HepG2 (cell line): ENCODE measurements at regions not wholly inside any gene's neighbourhood (a gene's known extent, or its start where the extent isn't known, plus 50 kb on each side); places are given as distances from the start of the nearest gene placed in this dataset.
"Not testable (repeated sequence)": the region's sequence is repeated elsewhere in the genome, so short reads cannot be mapped to it uniquely, and the experiment has no call there.

ENCODE experiments used
- ATAC-seq: fragments of 200-7000 bp; cut with Tn5 transposase; 3 replicates; pipeline ENCODE4 v1.9.1; 2020; ENCODE audit warnings: mild to moderate bottlenecking, moderate library complexity
- BruUV-seq: library from RNA; stranded (reverse); fragments of 400-500 nt; replicated peaks from 2 replicates; lab custom pipeline; 2021; lab: Mats Ljungman, UMichigan
- CTCF ChIA-PET: fragments of 300-600 bp; formaldehyde crosslinking; extraction: SDS; loops from one replicate; lab custom pipeline; 2021; ENCODE audit warnings: low total read pairs, inconsistent platforms, low intra/inter-chr PET ratio; lab: Yijun Ruan, JAX
- POLR2A ChIA-PET: fragments of 350-600 bp; sonication (Branson Sonifier 250); formaldehyde crosslinking; loops from one replicate; lab custom pipeline; 2020; ENCODE audit warnings: antibody characterized with exemption, inconsistent platforms; lab: Yijun Ruan, JAX
- DNase-seq: peaks from one replicate; pipeline ENCODE4 v3.0.0-alpha.2; 2015; ENCODE audit warnings: low spot score
- FAIRE-seq: peaks from 3 replicates; lab custom pipeline; 2011; peaks lifted over from hg19 to GRCh38; lab: Jason Lieb, UNC
- H2AFZ ChIP-seq: one replicate; pipeline ENCODE4 v1.6.1; 2011; ENCODE audit warnings: low read length, inconsistent platforms
- H3K27ac ChIP-seq: fragments of 300-600 bp; 3 replicates; pipeline ENCODE4 v1.8.0; 2011; ENCODE audit warnings: mixed run types, mild to moderate bottlenecking, mixed read lengths, low read length, inconsistent platforms; ENCODE audit not compliant: insufficient read depth; ENCODE audit errors: extremely low read length
- H3K27me3 ChIP-seq, 2 experiments: fragments of 200-600 bp in 1 of 2; 2 replicates in 1 of 2; 3 replicates in 1 of 2; pipeline versions ENCODE4 v1.6.0 to v1.8.0; 2011; ENCODE audit warnings: low read length in 2 of 2, mild to moderate bottlenecking in 2 of 2, moderate library complexity in 2 of 2, inconsistent platforms in 1 of 2; ENCODE audit not compliant: insufficient read depth in 2 of 2, control insufficient read depth in 1 of 2
- H3K36me3 ChIP-seq, 2 experiments: fragments of 200-600 bp in 1 of 2; replicated peaks in 1 of 2; 2 replicates in 1 of 2; 3 replicates in 1 of 2; pipeline versions ENCODE4 v1.5.1 to v1.8.0; 2011; ENCODE audit warnings: low read length in 2 of 2, inconsistent platforms in 1 of 2; ENCODE audit not compliant: insufficient read depth in 2 of 2, control insufficient read depth in 1 of 2
- H3K4me1 ChIP-seq: 2 replicates; pipeline ENCODE4 v1.5.1; 2012; ENCODE audit warnings: low read length, inconsistent platforms; ENCODE audit not compliant: insufficient read depth
- H3K4me2 ChIP-seq: 2 replicates; pipeline ENCODE4 v1.6.0; 2011; ENCODE audit warnings: low read depth, low read length, inconsistent platforms
- H3K4me3 ChIP-seq, 3 experiments: fragments of 200-600 bp in 1 of 3; sonication (generic), shearing (Covaris generic) in 1 of 3; replicated peaks in 1 of 3; 2 replicates each; pipeline ENCODE4 v1.5.1; 2011 to 2016; ENCODE audit warnings: low read length in 3 of 3, inconsistent platforms in 2 of 3, low read depth in 2 of 3, mild to moderate bottlenecking in 2 of 3, control low read depth in 1 of 3, mixed read lengths in 1 of 3; ENCODE audit not compliant: insufficient read depth in 1 of 3
- H3K79me2 ChIP-seq: one replicate; pipeline ENCODE4 v1.6.1; 2011; ENCODE audit warnings: low read length, inconsistent platforms; ENCODE audit not compliant: insufficient read depth
- H3K9ac ChIP-seq: 2 replicates; pipeline ENCODE4 v1.6.0; 2011; ENCODE audit warnings: mild to moderate bottlenecking, low read depth, low read length, inconsistent platforms; ENCODE audit not compliant: insufficient read depth
- H3K9me3 ChIP-seq: 2 replicates; pipeline ENCODE4 v1.5.1; 2012; ENCODE audit warnings: mild to moderate bottlenecking, low read length
- H4K20me1 ChIP-seq: 2 replicates; pipeline ENCODE4 v1.6.0; 2011; ENCODE audit warnings: inconsistent platforms, mild to moderate bottlenecking, low read length, moderate library complexity; ENCODE audit not compliant: insufficient read depth
- STAG1 ChIP-seq: sonication (generic); formaldehyde crosslinking; IDR thresholded peaks from 2 replicates; pipeline ENCODE4 v1.4.0; 2020; ENCODE audit warnings: missing genetic modification reagents
- WGBS: methylation state at CpG from one replicate; pipeline ENCODE4 v1.1.6; 2017; ENCODE audit warnings: low lambda C conversion rate; 5-methylcytosine and 5-hydroxymethylcytosine counted together
- in situ Hi-C: cut with HindIII; loops from 2 replicates; pipeline ENCODE4 v1.10.0; 2017; ENCODE audit warnings: low pct_unique_long_range_greater_than_20kb; ENCODE audit not compliant: extremely low pct_ligation_motif_present
- intact Hi-C: fragments of 100-400 bp; cut with micrococcal nuclease; formaldehyde crosslinking; loops from one replicate; pipeline ENCODE4 v1.10.0; 2022; ENCODE audit not compliant: unreplicated experiment

- TF ChIP-seq STAG1 (CRISPR knock-in tag) = peak; percentile 48
- BruUV-seq, intact Hi-C loops, H3K27me3 ChIP-seq, H3K27ac ChIP-seq, CTCF ChIA-PET, H3K36me3 ChIP-seq, H3K4me1 ChIP-seq, H3K9me3 ChIP-seq, POLR2A ChIA-PET, H3K79me2 ChIP-seq, H3K4me3 ChIP-seq, H4K20me1 ChIP-seq, FAIRE-seq, in situ Hi-C loops, H3K9ac ChIP-seq, H2AFZ ChIP-seq, DNase-seq, H3K4me2 ChIP-seq: not testable (repeated sequence)
- WGBS = 17% methylated on average over 3 of the region's 23 CpGs
- peak; percentile 96 for ATAC-seq
These were observed 115.3 kb downstream of the ZNF267 start for GRCh38 chr16:31988595-31989581.

GRCh38 chr16:31990261-31990660 lies 116.7 kb downstream of the ZNF267 start:
- H3K27ac ChIP-seq, H3K9ac ChIP-seq, H4K20me1 ChIP-seq, FAIRE-seq, H3K4me3 ChIP-seq, H3K36me3 ChIP-seq, H3K27me3 ChIP-seq, H3K79me2 ChIP-seq, intact Hi-C loops, BruUV-seq, CTCF ChIA-PET, H3K4me1 ChIP-seq, in situ Hi-C loops, H2AFZ ChIP-seq, POLR2A ChIA-PET, H3K9me3 ChIP-seq, ATAC-seq, H3K4me2 ChIP-seq, DNase-seq: not testable (repeated sequence)
- 63% methylated on average over 6 of the region's 7 CpGs for WGBS
